ENCODE measurements at regions not wholly inside any gene's neighbourhood (a gene's known extent, or its start where the extent isn't known, plus 50 kb on each side); places are given as distances from the start of the nearest gene placed in this dataset.

DNA sequence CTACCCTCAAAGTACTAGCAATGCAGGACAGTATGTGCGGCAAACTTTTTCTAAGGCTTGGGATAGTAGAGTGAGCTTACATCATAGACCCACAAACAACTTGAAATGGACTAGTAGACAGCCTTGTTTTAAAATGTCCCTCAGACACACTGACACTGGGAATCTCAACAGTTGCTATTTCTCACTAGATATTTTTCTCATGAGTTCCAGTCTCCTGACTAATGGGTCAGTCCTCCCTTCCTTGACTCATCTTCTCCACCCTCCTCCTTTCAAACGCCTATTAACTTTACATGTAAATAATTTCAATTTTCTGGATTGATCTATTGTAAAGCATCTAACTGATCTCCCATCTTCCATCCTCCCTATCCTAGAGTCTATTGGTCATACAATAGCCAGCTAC is 308.3 kb upstream of the PREP start:
- TF ChIP-seq TCF7L2 (IDR thresholded peaks at IDR 0.05; ENCODE audit: low read depth, low read length): no peak
- no peak for TF ChIP-seq POLR2A (IDR thresholded peaks at IDR 0.05; ENCODE audit: insufficient read depth in 1 of 2, low read depth in 2 of 2, low read length in 2 of 2)
- no peak for TF ChIP-seq ZNF326 (CRISPR knock-in tag; IDR thresholded peaks at IDR 0.05; ENCODE audit: borderline replicate concordance)
